ENCODE measurements at regions not wholly inside any gene's neighbourhood (a gene's known extent, or its start where the extent isn't known, plus 50 kb on each side); places are given as distances from the start of the nearest gene placed in this dataset.
A peak's percentile ranks its signal among the peaks of the same experiment; 100 is the strongest.

GRCh38 chr10:10919976-10920375 lies 97.7 kb upstream of the CELF2 start:
- TF ChIP-seq, protein P1, sequence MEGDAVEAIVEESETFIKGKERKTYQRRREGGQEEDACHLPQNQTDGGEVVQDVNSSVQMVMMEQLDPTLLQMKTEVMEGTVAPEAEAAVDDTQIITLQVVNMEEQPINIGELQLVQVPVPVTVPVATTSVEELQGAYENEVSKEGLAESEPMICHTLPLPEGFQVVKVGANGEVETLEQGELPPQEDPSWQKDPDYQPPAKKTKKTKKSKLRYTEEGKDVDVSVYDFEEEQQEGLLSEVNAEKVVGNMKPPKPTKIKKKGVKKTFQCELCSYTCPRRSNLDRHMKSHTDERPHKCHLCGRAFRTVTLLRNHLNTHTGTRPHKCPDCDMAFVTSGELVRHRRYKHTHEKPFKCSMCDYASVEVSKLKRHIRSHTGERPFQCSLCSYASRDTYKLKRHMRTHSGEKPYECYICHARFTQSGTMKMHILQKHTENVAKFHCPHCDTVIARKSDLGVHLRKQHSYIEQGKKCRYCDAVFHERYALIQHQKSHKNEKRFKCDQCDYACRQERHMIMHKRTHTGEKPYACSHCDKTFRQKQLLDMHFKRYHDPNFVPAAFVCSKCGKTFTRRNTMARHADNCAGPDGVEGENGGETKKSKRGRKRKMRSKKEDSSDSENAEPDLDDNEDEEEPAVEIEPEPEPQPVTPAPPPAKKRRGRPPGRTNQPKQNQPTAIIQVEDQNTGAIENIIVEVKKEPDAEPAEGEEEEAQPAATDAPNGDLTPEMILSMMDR (conservative IDR thresholded peaks at IDR 0.05; ENCODE audit: low read depth, low read length) = no peak
- no peak overlapping the region for H3K4me3 ChIP-seq (ENCODE audit: low read depth, low read length)
- peak; percentile 11 for DNase-seq (ENCODE audit: low read depth)

DNA sequence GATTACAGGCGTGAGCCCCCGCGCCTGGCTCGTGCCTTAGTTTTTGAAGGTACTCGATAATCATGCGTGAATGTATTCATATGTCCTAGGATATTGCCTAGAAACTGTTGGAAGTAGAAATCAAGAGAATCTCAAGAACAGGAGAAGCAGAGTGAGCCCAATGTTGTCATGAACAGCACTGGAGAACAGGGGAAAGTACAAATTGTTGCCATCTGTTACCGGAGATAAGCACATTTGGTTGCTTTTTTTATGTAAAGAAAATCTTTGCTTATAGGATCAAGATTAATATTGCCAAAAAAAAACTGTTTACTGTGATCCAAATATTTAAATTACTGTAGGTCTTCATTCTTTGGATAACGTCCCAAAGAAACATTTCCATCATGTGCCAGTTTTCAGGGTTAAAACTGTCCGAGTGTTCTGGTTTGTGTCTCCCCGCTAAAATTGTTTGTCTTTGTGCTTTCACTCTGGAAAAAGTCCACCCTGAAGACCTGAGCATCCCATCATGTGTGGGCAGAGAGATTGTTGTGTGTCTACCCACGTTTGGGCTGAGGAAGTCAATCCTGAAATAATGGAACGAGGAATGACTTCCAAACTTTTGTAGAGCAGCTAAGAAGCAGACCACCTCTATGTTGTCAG lies 95.7 kb upstream of the CELF2 start:
- TF ChIP-seq, protein P1 (conservative IDR thresholded peaks at IDR 0.05; ENCODE audit: low read depth, low read length) = no peak
- no peak for DNase-seq (ENCODE audit: low read depth)

DNA sequence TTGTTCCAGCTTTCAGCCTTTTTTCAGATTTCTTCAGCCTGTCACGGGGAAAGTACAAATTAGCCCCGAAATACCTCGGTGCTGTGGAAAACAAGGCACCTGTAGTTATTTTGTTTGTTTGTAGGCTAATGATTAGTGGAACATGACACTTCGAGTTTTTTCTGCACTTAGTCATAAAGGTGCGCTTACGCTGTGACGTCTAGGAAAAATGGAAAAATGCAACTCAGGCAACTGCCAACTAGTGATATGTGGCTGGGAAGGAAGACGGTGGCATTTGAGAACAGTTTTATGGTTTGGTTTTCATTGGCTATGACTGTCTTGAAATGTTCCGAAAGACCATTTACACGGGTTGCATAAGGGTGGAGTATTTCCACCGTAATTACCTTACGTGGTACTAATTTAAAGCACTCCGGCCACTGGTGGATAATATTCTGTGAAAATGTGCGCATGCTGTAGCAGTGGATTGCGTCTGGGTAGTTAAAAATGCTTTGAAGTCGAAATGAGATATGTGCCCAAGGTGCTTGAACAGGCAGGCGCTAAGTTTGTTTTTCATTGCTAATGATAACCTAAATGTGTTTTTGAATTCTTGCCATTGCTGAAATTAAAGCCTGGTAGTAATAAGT lies 94.5 kb upstream of the CELF2 start:
- TF ChIP-seq, protein P1 (conservative IDR thresholded peaks at IDR 0.05; ENCODE audit: low read depth, low read length) = no peak
- H3K4me3 ChIP-seq (ENCODE audit: low read depth, low read length) = no peak overlapping the region
- no peak for DNase-seq (ENCODE audit: low read depth)

More for the DNA sequence above, 95.7 kb upstream of the CELF2 start:
- no peak overlapping the region for H3K4me3 ChIP-seq (ENCODE audit: low read depth, low read length)

GRCh38 chr10:10925667-10926066 lies 92.0 kb upstream of the CELF2 start:
- no peak for DNase-seq (ENCODE audit: low read depth)
- TF ChIP-seq, protein P1 (conservative IDR thresholded peaks at IDR 0.05; ENCODE audit: low read depth, low read length) = no peak
- no peak overlapping the region for H3K4me3 ChIP-seq (ENCODE audit: low read depth, low read length)

GRCh38 chr10:10927608-10928007 lies 90.1 kb upstream of the CELF2 start:
- DNase-seq (ENCODE audit: low read depth) = no peak
- TF ChIP-seq, protein P1 (conservative IDR thresholded peaks at IDR 0.05; ENCODE audit: low read depth, low read length) = no peak
- H3K4me3 ChIP-seq (ENCODE audit: low read depth, low read length) = no peak overlapping the region

DNA sequence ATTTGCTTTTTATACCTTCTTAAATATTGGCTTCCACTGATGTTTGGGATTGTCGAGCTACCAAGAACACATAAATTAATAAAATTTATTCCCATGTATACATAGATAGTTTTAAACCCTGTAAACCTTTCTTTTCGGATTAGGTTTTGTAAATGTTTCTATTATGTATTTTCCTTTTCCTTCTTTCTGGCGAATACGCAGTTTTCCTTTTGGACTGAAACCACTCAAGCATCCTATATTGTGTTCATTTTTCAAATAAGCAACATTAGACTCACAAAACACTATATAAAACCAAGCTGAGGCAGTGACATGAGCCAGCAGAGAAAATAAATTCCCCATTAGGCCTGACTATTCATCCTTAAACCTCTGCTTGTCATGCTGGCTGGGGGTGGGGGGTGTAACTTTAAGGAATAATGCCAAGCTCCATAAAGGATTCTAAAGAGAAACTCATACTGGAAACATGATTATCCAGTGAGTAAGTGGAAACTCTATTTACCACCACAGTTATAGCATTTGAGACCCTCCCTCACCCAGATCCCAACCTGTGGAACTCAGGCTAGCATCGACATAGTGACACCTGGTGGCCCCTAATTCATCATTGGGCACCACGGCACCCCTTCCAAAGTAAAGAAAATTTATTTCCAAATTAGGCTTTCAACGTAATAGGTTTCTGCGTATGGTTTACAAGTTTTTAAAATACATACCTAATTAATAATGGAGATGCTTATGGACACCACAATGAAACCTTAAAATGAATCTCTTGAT lies 86.5 kb upstream of the CELF2 start:
- H3K4me3 ChIP-seq (ENCODE audit: low read depth, low read length) = no peak overlapping the region
- DNase-seq (ENCODE audit: low read depth) = no peak
- TF ChIP-seq, protein P1 (conservative IDR thresholded peaks at IDR 0.05; ENCODE audit: low read depth, low read length) = peak; percentile 37

Measured in choroid plexus epithelial cell (primary cell).